Chondrocyte (in vitro differentiated cells): ENCODE measurements at regions not wholly inside any gene's neighbourhood (a gene's known extent, or its start where the extent isn't known, plus 50 kb on each side); places are given as distances from the start of the nearest gene placed in this dataset.
"Not testable (repeated sequence)": the region's sequence is repeated elsewhere in the genome, so short reads cannot be mapped to it uniquely, and the experiment has no call there.

ENCODE experiments used
- DNase-seq: peaks from one replicate; pipeline ENCODE4 v3.0.0; 2021; ENCODE audit warnings: mixed read lengths, low spot score
- H3K27ac Mint-ChIP-seq: one replicate; pipeline ENCODE4 v1.8.0; 2021; ENCODE audit warnings: mild to moderate bottlenecking, moderate library complexity, mixed read lengths; ENCODE audit not compliant: unreplicated experiment
- H3K27me3 Mint-ChIP-seq: 2 replicates; pipeline ENCODE4 v1.8.0; 2021; ENCODE audit warnings: low read depth, mixed read lengths
- H3K36me3 Mint-ChIP-seq: 2 replicates; pipeline ENCODE4 v1.8.0; 2021; ENCODE audit warnings: low read depth, mixed read lengths
- H3K4me1 Mint-ChIP-seq: 2 replicates; pipeline ENCODE4 v1.8.0; 2021; ENCODE audit warnings: low read depth, mild to moderate bottlenecking, mixed read lengths
- H3K4me3 Mint-ChIP-seq: one replicate; pipeline ENCODE4 v1.8.0; 2021; ENCODE audit warnings: mild to moderate bottlenecking, moderate library complexity, mixed read lengths; ENCODE audit not compliant: unreplicated experiment
- H3K9me3 Mint-ChIP-seq: 2 replicates; pipeline ENCODE4 v1.8.0; 2021; ENCODE audit warnings: low read depth, mixed read lengths
- TF ChIP-seq, protein P1 (sequence below): fragments of 200-600 bp; sonication (generic); IDR thresholded peaks from 2 replicates; pipeline ENCODE4 v1.5.0; 2021; ENCODE audit warnings: antibody characterized with exemption, mild to moderate bottlenecking, moderate library complexity

DNA sequence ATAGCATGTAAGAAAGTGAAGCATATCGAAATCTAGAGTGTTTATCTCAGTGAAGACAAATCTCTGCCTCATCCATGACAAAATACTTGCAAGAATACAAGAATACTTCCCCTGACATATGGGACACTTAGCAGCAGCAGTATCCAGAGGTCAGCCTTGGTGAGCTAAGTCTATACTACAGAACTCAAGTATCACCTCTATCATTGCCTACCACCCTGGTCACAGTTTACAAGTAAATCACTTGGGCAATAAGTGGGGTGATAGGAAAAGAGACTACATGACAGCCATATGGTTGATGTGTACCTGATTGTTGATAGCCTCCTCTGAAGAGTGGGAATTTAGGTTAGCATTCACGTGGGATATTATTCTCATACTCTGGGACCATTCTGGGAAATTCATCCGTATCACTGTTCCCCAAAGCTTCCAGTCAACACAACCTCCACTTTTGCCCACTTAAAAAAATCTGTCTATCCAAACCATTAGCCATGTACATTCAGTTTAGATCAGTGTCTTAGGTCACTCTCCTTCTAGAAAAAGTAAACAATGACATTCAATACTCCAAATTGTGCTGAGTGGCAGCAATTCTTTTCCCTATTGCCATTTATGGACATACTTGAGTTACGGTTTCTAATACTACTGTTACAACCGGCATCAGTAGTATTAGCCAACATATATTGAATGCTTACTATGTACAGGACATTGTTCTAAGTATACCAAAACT is 118.2 kb upstream of the PRSS16 start:
- Mint-ChIP-seq H3K9me3 (no peaks in the 10 kb centered on the region), H3K4me3 (no peak overlapping the region), H3K27me3 (no peaks in the 10 kb centered on the region), H3K27ac (peak overlapping the region; percentile 2), H3K36me3 (peaks cover 2% of the 10 kb centered on the region), H3K4me1 (peaks cover 21% of the 10 kb centered on the region)
- DNase-seq, result no peak
- TF ChIP-seq, protein P1, sequence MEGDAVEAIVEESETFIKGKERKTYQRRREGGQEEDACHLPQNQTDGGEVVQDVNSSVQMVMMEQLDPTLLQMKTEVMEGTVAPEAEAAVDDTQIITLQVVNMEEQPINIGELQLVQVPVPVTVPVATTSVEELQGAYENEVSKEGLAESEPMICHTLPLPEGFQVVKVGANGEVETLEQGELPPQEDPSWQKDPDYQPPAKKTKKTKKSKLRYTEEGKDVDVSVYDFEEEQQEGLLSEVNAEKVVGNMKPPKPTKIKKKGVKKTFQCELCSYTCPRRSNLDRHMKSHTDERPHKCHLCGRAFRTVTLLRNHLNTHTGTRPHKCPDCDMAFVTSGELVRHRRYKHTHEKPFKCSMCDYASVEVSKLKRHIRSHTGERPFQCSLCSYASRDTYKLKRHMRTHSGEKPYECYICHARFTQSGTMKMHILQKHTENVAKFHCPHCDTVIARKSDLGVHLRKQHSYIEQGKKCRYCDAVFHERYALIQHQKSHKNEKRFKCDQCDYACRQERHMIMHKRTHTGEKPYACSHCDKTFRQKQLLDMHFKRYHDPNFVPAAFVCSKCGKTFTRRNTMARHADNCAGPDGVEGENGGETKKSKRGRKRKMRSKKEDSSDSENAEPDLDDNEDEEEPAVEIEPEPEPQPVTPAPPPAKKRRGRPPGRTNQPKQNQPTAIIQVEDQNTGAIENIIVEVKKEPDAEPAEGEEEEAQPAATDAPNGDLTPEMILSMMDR, result no peak

DNA sequence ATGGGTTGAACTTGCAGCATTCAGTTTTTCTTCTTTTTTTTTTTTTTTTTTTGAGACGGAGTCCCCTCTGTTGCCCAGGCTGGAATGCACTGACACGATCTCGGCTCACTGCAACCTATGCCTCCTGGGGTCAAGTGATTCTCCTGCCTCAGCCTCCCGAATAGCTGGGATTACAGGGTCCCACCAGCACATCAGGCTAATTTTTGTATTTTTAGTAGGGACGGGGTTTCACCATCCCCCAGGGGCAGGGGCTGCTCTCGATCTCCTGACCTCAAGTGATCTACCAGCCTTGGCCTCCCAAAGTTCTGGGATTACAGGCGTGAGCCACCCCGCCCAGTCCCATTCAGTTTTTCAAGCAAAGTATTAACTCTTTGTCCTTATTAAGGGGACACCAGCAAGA is 117.6 kb upstream of the PRSS16 start:
- Mint-ChIP-seq H3K27me3 (no peaks in the 10 kb centered on the region), H3K4me3 (no peak overlapping the region), H3K36me3 (no peaks in the 10 kb centered on the region), H3K9me3 (no peaks in the 10 kb centered on the region), H3K27ac (no peak overlapping the region), H3K4me1 (peaks cover 26% of the 10 kb centered on the region)
- TF ChIP-seq, protein P1, result no peak
- no peak for DNase-seq

DNA sequence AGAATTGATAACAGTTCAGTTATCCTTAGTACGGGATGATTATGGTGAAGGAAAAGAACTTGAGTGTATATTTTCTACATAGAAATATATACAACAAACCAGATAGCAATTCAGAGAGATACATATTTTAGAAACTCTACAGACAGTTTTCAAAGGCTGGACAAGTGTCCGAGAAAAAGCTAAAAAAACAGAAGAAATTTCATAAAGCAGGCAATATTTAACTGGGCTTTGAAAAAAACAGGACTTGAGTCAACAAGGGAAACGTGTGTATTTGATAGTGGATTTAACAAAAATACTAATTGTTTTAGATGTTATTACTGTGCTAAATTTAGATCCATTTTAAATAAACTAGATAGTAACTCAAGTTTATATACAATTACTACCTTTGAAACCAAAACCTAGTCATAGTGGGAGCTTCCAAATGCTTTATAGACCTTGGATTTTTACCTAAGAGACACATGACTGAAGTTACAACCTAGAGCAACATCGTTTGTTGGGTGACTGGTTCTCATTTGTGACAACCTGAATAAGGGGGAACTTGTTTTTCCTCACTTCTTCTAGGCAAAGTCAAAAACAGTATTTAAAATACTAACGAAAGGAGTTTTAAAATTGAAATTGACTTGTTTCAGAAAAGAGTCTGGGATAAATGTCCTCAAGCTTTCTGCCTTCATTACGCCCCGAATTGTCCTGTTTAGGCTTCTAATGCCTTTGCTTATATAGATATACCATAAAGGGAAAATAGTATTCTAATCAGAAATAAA is 116.7 kb upstream of the PRSS16 start:
- no peak for DNase-seq
- Mint-ChIP-seq H3K27me3 (no peaks in the 10 kb centered on the region), H3K4me1 (peaks cover 26% of the 10 kb centered on the region), H3K36me3 (no peaks in the 10 kb centered on the region), H3K9me3 (no peaks in the 10 kb centered on the region), H3K27ac (no peak overlapping the region), H3K4me3 (peak overlapping the region; percentile 5)
- TF ChIP-seq, protein P1, result no peak

DNA sequence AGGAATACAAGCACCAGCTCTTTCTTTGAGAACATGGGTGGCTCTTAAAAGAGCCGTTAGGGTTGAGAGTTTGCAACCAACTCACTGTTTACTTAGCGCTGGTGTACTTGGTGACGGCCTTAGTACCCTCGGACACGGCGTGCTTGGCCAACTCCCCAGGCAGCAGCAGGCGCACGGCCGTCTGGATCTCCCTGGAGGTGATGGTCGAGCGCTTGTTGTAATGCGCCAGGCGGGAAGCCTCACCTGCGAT is 115.3 kb upstream of the PRSS16 start:
- H3K36me3 Mint-ChIP-seq, DNase-seq, H3K27me3 Mint-ChIP-seq, H3K9me3 Mint-ChIP-seq, H3K27ac Mint-ChIP-seq, H3K4me3 Mint-ChIP-seq: not testable (repeated sequence)
- H3K4me1 Mint-ChIP-seq, result peaks cover 15% of the 10 kb centered on the region

DNA sequence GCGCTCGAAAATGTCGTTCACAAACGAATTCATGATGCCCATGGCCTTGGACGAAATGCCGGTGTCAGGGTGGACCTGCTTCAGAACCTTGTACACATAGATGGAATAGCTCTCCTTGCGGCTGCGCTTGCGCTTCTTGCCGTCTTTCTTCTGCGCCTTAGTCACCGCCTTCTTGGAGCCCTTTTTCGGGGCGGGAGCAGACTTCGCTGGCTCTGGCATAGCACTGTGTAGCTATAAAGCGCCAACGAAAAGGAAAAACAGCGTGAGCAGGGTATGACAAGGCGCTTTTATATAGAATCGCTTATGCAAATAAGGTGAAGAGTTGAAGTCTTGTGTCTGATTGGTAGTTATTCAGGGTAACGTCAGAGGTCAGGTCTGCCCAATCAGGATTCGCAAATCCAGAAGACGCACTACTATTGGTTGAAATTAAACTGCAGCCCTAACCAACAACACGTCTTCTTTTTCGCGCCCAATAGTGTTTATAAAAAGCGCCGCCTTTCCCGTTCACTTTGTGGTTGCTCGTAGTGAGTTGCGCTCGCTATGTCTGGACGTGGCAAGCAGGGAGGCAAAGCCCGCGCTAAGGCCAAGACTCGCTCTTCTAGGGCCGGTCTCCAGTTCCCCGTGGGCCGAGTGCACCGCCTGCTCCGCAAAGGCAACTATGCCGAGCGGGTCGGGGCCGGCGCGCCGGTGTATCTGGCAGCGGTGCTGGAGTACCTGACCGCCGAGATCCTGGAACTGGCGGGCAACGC is 114.8 kb upstream of the PRSS16 start:
- no peaks in the 10 kb centered on the region for H3K27me3 Mint-ChIP-seq
- H3K4me3 Mint-ChIP-seq, result no peak overlapping the region
- no peaks in the 10 kb centered on the region for H3K9me3 Mint-ChIP-seq
- H3K36me3 Mint-ChIP-seq, result no peaks in the 10 kb centered on the region
- TF ChIP-seq, protein P1, result no peak
- H3K4me1 Mint-ChIP-seq, result peaks cover 10% of the 10 kb centered on the region
- H3K27ac Mint-ChIP-seq, result no peak overlapping the region
- DNase-seq, result peak; percentile 94
